GM21825 (cell line): ENCODE measurements at regions not wholly inside any gene's neighbourhood (a gene's known extent, or its start where the extent isn't known, plus 50 kb on each side); places are given as distances from the start of the nearest gene placed in this dataset.
"Not testable (repeated sequence)": the region's sequence is repeated elsewhere in the genome, so short reads cannot be mapped to it uniquely, and the experiment has no call there.

Experiments used
- ATAC-seq: cut with Tn5 transposase; IDR thresholded peaks from one replicate; pipeline ENCODE4 v1.9.1; 2021; ENCODE audit warnings: mild to moderate bottlenecking, moderate library complexity; ENCODE audit not compliant: unreplicated experiment

GRCh38 chr6:132142768-132143167, 191.6 kb upstream of the CCN2 start:
- ATAC-seq, result no peak

GRCh38 chr6:132142308-132142707, 191.1 kb upstream of the CCN2 start:
- no peak for ATAC-seq

- ATAC-seq, result no peak
These were observed 189.0 kb upstream of the CCN2 start for GRCh38 chr6:132140189-132140588.

GRCh38 chr6:132139611-132140010, 188.4 kb upstream of the CCN2 start:
- ATAC-seq, result no peak

- ATAC-seq, result no peak
These were observed 185.8 kb upstream of the CCN2 start for GRCh38 chr6:132136981-132137380.

- ATAC-seq, result no peak
These were observed 184.2 kb upstream of the CCN2 start for GRCh38 chr6:132135409-132135808.

GRCh38 chr6:132133736-132134445, 182.7 kb upstream of the CCN2 start:
- no peak for ATAC-seq

- ATAC-seq, result no peak
These were observed 181.9 kb upstream of the CCN2 start for GRCh38 chr6:132132924-132133639.

GRCh38 chr6:132132422-132132821, 181.2 kb upstream of the CCN2 start:
- no peak for ATAC-seq

GRCh38 chr6:132131758-132132157, 180.6 kb upstream of the CCN2 start:
- ATAC-seq, result no peak

- ATAC-seq, result no peak
These were observed 180.2 kb upstream of the CCN2 start for GRCh38 chr6:132131351-132131750.

GRCh38 chr6:132130626-132131298, 179.6 kb upstream of the CCN2 start:
- no peak for ATAC-seq

- ATAC-seq, result no peak
These were observed 177.3 kb upstream of the CCN2 start for GRCh38 chr6:132128424-132128823.

- ATAC-seq, result no peak
These were observed 175.0 kb upstream of the CCN2 start for GRCh38 chr6:132126150-132126549.

- no peak for ATAC-seq
These were observed 171.7 kb upstream of the CCN2 start for GRCh38 chr6:132122871-132123270.

GRCh38 chr6:132122176-132122575, 171.0 kb upstream of the CCN2 start:
- ATAC-seq, result no peak

- no peak for ATAC-seq
These were observed 167.0 kb upstream of the CCN2 start for GRCh38 chr6:132118144-132118543.

- no peak for ATAC-seq
These were observed 164.7 kb upstream of the CCN2 start for GRCh38 chr6:132115714-132116366.

GRCh38 chr6:132114201-132114825, 163.1 kb upstream of the CCN2 start:
- ATAC-seq, result no peak

- not testable (repeated sequence) for ATAC-seq
These were observed 158.6 kb upstream of the CCN2 start for GRCh38 chr6:132109752-132110151.

- no peak for ATAC-seq
These were observed 156.7 kb upstream of the CCN2 start for GRCh38 chr6:132107896-132108295.
